KOPT-K1 (cell line): ENCODE measurements at regions not wholly inside any gene's neighbourhood (a gene's known extent, or its start where the extent isn't known, plus 50 kb on each side); places are given as distances from the start of the nearest gene placed in this dataset.

ENCODE experiments used
- H3K27ac ChIP-seq: fragments of 200-600 bp; sonication (generic); 2 replicates; pipeline ENCODE4 v1.5.1; 2016; ENCODE audit warnings: antibody characterized with exemption, mild to moderate bottlenecking, low read depth, low read length; ENCODE audit not compliant: poor library complexity, severe bottlenecking
- H3K36me3 ChIP-seq: fragments of 200-600 bp; sonication (generic); 2 replicates; pipeline ENCODE4 v1.5.1; 2017; ENCODE audit warnings: antibody characterized with exemption, mild to moderate bottlenecking, low read length, moderate library complexity; ENCODE audit not compliant: insufficient read depth
- H3K9me3 ChIP-seq: fragments of 200-600 bp; sonication (generic); 2 replicates; pipeline ENCODE4 v1.5.1; 2017; ENCODE audit warnings: antibody characterized with exemption, low read length, mild to moderate bottlenecking; ENCODE audit not compliant: insufficient read depth, poor library complexity, severe bottlenecking

- Histone ChIP-seq H3K9me3 (no peaks in the 10 kb centered on the region), H3K27ac (no peak overlapping the region), H3K36me3 (no peaks in the 10 kb centered on the region)
Measured at GRCh38 chr13:89923052-89923451, 1424.4 kb upstream of the MIR17HG start.

GRCh38 chr13:89923736-89924135 lies 1423.8 kb upstream of the MIR17HG start:
- Histone ChIP-seq H3K27ac (no peak overlapping the region), H3K9me3 (no peaks in the 10 kb centered on the region), H3K36me3 (no peaks in the 10 kb centered on the region)

- no peaks in the 10 kb centered on the region for H3K9me3 ChIP-seq
- H3K36me3 ChIP-seq = no peaks in the 10 kb centered on the region
- no peak overlapping the region for H3K27ac ChIP-seq
Measured at GRCh38 chr13:89925107-89925506, 1422.4 kb upstream of the MIR17HG start.

- H3K9me3 ChIP-seq = no peaks in the 10 kb centered on the region
- H3K36me3 ChIP-seq = no peaks in the 10 kb centered on the region
- no peak overlapping the region for H3K27ac ChIP-seq
Measured at GRCh38 chr13:89930861-89931260, 1416.6 kb upstream of the MIR17HG start.

GRCh38 chr13:89932902-89933301 lies 1414.6 kb upstream of the MIR17HG start:
- Histone ChIP-seq H3K27ac (no peak overlapping the region), H3K9me3 (no peaks in the 10 kb centered on the region), H3K36me3 (no peaks in the 10 kb centered on the region)

- H3K36me3 ChIP-seq = no peaks in the 10 kb centered on the region
- no peaks in the 10 kb centered on the region for H3K9me3 ChIP-seq
- H3K27ac ChIP-seq = no peak overlapping the region
Measured at GRCh38 chr13:89936256-89936655, 1411.2 kb upstream of the MIR17HG start.

GRCh38 chr13:89937420-89937819 lies 1410.1 kb upstream of the MIR17HG start:
- Histone ChIP-seq H3K9me3 (no peaks in the 10 kb centered on the region), H3K27ac (no peak overlapping the region), H3K36me3 (no peaks in the 10 kb centered on the region)

- Histone ChIP-seq H3K36me3 (no peaks in the 10 kb centered on the region), H3K9me3 (no peaks in the 10 kb centered on the region), H3K27ac (no peak overlapping the region)
Measured at GRCh38 chr13:89940383-89940782, 1407.1 kb upstream of the MIR17HG start.

GRCh38 chr13:89943139-89943538 lies 1404.3 kb upstream of the MIR17HG start:
- Histone ChIP-seq H3K9me3 (no peaks in the 10 kb centered on the region), H3K27ac (no peak overlapping the region), H3K36me3 (no peaks in the 10 kb centered on the region)

- H3K9me3 ChIP-seq = no peaks in the 10 kb centered on the region
- no peak overlapping the region for H3K27ac ChIP-seq
- H3K36me3 ChIP-seq = no peaks in the 10 kb centered on the region
Measured at GRCh38 chr13:89950225-89950624, 1397.3 kb upstream of the MIR17HG start.

- no peaks in the 10 kb centered on the region for H3K9me3 ChIP-seq
- H3K36me3 ChIP-seq = no peaks in the 10 kb centered on the region
- no peak overlapping the region for H3K27ac ChIP-seq
Measured at GRCh38 chr13:89951341-89951740, 1396.1 kb upstream of the MIR17HG start.

GRCh38 chr13:89953581-89953980 lies 1393.9 kb upstream of the MIR17HG start:
- Histone ChIP-seq H3K27ac (no peak overlapping the region), H3K36me3 (no peaks in the 10 kb centered on the region), H3K9me3 (no peaks in the 10 kb centered on the region)

GRCh38 chr13:89955773-89956172 lies 1391.7 kb upstream of the MIR17HG start:
- no peaks in the 10 kb centered on the region for H3K36me3 ChIP-seq
- H3K9me3 ChIP-seq = no peaks in the 10 kb centered on the region
- H3K27ac ChIP-seq = no peak overlapping the region

GRCh38 chr13:89959074-89959473 lies 1388.4 kb upstream of the MIR17HG start:
- Histone ChIP-seq H3K9me3 (no peaks in the 10 kb centered on the region), H3K27ac (no peak overlapping the region), H3K36me3 (no peaks in the 10 kb centered on the region)

- H3K36me3 ChIP-seq = no peaks in the 10 kb centered on the region
- no peak overlapping the region for H3K27ac ChIP-seq
- no peaks in the 10 kb centered on the region for H3K9me3 ChIP-seq
Measured at GRCh38 chr13:89965252-89965651, 1382.2 kb upstream of the MIR17HG start.

- H3K27ac ChIP-seq = no peak overlapping the region
- no peaks in the 10 kb centered on the region for H3K36me3 ChIP-seq
- H3K9me3 ChIP-seq = no peaks in the 10 kb centered on the region
Measured at GRCh38 chr13:89966524-89966923, 1381.0 kb upstream of the MIR17HG start.

GRCh38 chr13:89967701-89968100 lies 1379.8 kb upstream of the MIR17HG start:
- Histone ChIP-seq H3K9me3 (no peaks in the 10 kb centered on the region), H3K36me3 (no peaks in the 10 kb centered on the region), H3K27ac (no peak overlapping the region)
